ENCODE measurements at regions not wholly inside any gene's neighbourhood (a gene's known extent, or its start where the extent isn't known, plus 50 kb on each side); places are given as distances from the start of the nearest gene placed in this dataset.

- TF ChIP-seq CTCF (IDR thresholded peaks at IDR 0.05; ENCODE audit: insufficient read depth, low read depth, low read length) (no peak), EZH2 (IDR thresholded peaks at IDR 0.05; ENCODE audit: insufficient read depth, low read length) (no peak)
Measured at GRCh38 chr16:11460820-11461594, 115.7 kb downstream of the RMI2 start.

Measured in astrocyte (in vitro differentiated cells and primary cell).